ENCODE measurements at regions not wholly inside any gene's neighbourhood (a gene's known extent, or its start where the extent isn't known, plus 50 kb on each side); places are given as distances from the start of the nearest gene placed in this dataset.

DNA sequence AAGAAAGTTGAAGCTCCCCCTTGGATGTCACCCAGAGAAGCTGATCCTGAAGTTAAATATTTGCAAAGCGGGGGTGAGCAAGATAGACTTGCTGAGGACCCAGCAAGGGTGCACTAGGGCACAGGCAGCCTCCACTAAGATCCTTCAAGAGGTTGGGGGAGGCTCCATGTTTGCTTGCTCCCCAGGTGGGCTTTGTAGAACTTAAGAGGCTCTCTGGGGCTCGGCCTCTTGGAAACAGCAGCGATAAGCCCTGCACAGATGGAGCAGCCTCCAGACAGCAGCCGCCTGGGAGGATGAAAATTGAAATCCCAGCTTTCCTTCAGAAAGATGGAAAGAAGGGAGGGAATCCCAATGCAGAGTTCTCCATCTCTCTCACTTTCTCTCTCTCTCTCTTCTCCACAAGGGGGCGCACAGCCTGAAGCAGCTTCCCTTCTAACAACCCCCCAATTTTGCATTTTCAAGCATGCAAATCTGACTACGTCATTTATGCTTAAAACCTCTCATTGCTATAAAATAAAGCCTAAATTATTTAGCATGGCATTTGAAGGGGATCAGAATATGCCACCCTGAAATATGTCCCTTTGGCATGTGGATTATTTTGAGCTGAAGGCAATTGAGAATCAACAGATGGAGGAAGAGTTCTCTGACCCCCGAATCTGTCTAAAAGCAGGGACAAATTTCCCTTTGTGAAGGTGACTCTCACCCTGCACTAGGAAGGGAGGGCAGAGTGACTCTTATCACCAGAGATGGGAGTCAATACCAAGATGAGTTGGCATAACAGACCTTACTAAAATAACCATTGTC is 185.7 kb upstream of the KLHL29 start:
- intact Hi-C loops (cut with DNase I): no loop called here
- Histone ChIP-seq H3K27ac (no peak overlapping the region), H3K4me3 (no peak overlapping the region), H3K36me3 (no peaks in the 10 kb centered on the region), H3K9me3 (no peaks in the 10 kb centered on the region), H3K4me1 (replicated peaks) (no peaks in the 10 kb centered on the region), H3K27me3 (replicated peaks; ENCODE audit: insufficient read depth) (no peaks in the 10 kb centered on the region)
- WGBS: 91% methylated on average over 7 of the region's 7 CpGs
- no peak for DNase-seq (ENCODE audit: low spot score)
- TF ChIP-seq, protein P1, sequence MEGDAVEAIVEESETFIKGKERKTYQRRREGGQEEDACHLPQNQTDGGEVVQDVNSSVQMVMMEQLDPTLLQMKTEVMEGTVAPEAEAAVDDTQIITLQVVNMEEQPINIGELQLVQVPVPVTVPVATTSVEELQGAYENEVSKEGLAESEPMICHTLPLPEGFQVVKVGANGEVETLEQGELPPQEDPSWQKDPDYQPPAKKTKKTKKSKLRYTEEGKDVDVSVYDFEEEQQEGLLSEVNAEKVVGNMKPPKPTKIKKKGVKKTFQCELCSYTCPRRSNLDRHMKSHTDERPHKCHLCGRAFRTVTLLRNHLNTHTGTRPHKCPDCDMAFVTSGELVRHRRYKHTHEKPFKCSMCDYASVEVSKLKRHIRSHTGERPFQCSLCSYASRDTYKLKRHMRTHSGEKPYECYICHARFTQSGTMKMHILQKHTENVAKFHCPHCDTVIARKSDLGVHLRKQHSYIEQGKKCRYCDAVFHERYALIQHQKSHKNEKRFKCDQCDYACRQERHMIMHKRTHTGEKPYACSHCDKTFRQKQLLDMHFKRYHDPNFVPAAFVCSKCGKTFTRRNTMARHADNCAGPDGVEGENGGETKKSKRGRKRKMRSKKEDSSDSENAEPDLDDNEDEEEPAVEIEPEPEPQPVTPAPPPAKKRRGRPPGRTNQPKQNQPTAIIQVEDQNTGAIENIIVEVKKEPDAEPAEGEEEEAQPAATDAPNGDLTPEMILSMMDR (IDR thresholded peaks at IDR 0.05): peak in 1 of 4 experiments; percentile 25
- no peak for TF ChIP-seq POLR2AphosphoS5 (IDR thresholded peaks at IDR 0.05)

DNA sequence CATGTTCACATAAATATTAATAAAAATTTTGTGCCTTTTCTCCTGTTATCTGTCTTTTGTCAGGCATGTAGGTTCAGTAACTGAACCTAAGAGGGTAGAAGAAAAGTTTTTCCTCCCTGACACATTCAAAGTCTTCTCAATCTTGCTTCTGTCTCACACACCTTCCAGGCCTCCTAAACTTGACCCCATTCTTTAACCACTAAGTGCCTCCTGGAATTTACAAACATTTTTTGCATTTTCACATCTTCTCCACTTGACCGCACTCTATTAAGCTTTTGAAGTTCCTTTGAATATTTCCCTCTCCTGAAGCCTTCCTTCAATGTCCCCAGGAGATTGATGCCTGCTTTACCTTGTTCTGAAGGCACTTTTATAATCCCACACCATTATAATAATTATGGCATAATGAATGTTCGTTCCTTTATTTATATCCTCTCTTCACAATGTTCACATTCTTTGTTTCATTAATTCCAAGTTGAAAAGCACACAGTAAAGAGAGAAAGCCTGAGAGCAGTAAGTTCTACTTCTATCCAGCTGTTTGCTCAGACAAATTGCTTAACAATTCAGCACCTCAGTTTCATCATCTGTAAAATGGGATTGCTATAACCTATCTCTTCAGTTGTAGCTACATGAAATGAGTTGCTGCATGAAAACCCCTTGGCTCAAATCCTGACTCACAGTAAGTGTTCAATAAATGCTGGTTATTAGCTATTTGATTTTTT is 184.8 kb upstream of the KLHL29 start:
- intact Hi-C loops (cut with DNase I): no loop called here
- TF ChIP-seq, protein P1 (IDR thresholded peaks at IDR 0.05): no peak
- TF ChIP-seq POLR2A (IDR thresholded peaks at IDR 0.05) (no peak), POLR2AphosphoS5 (IDR thresholded peaks at IDR 0.05) (no peak)
- H3K4me1 ChIP-seq (replicated peaks): no peaks in the 10 kb centered on the region

DNA sequence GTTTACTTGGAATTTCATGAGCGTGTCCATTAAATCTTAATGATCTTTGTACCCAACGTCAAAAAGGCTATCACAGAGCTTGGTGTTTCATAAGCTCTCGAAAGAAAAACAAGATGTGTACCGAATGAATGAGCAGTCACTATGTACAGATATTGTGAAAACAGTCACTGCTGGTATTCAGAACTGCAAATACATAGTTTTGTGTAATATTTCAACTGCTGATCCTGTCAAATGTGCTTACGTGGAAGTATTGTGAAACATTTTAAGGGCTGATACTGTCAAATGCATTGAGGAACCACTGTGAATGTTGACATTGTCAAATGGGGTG is 184.2 kb upstream of the KLHL29 start:
- WGBS: 65% methylated on average over 5 of the region's 5 CpGs
- Histone ChIP-seq H3K27me3 (replicated peaks; ENCODE audit: insufficient read depth) (no peaks in the 10 kb centered on the region), H3K9me3 (no peaks in the 10 kb centered on the region), H3K4me3 (no peak overlapping the region), H3K4me1 (replicated peaks) (no peaks in the 10 kb centered on the region), H3K36me3 (no peaks in the 10 kb centered on the region), H3K27ac (no peak overlapping the region)
- intact Hi-C loops (cut with DNase I): no loop called here
- TF ChIP-seq POLR2AphosphoS5 (IDR thresholded peaks at IDR 0.05): no peak
- no peak for DNase-seq (ENCODE audit: low spot score)

More for the DNA sequence above, 184.8 kb upstream of the KLHL29 start:
- WGBS: 97% methylated on average over 2 of the region's 2 CpGs
- H3K27ac ChIP-seq: no peak overlapping the region
- no peak for DNase-seq (ENCODE audit: low spot score)
- H3K27me3 ChIP-seq (replicated peaks; ENCODE audit: insufficient read depth): no peaks in the 10 kb centered on the region
- no peak overlapping the region for H3K4me3 ChIP-seq
- H3K36me3 ChIP-seq: no peaks in the 10 kb centered on the region
- H3K9me3 ChIP-seq: no peaks in the 10 kb centered on the region

DNA sequence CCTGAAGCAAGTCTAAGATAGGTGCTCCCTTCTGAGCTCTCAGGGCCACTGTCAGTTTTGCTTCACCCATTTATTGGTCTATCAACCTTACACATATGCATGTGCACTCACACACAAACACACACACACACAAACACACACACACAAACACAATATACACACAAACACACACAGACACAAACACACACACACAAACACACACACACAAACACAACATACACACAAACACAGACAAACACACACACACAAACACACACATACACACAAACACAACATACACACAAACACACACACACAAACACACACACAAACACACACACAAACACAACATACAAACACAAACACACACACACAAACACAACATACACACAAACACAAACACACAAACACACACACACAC is 181.6 kb upstream of the KLHL29 start:
- H3K9me3 ChIP-seq: no peaks in the 10 kb centered on the region
- no peak overlapping the region for H3K27ac ChIP-seq
- DNase-seq (ENCODE audit: low spot score): no peak
- H3K4me1 ChIP-seq (replicated peaks): no peaks in the 10 kb centered on the region
- no peak overlapping the region for H3K4me3 ChIP-seq
- TF ChIP-seq POLR2AphosphoS5 (IDR thresholded peaks at IDR 0.05) (no peak), POLR2A (IDR thresholded peaks at IDR 0.05) (no peak)
- TF ChIP-seq, protein P1 (IDR thresholded peaks at IDR 0.05): no peak
- intact Hi-C loops (cut with DNase I): no loop called here
- no peaks in the 10 kb centered on the region for H3K27me3 ChIP-seq (replicated peaks; ENCODE audit: insufficient read depth)
- H3K36me3 ChIP-seq: no peaks in the 10 kb centered on the region

DNA sequence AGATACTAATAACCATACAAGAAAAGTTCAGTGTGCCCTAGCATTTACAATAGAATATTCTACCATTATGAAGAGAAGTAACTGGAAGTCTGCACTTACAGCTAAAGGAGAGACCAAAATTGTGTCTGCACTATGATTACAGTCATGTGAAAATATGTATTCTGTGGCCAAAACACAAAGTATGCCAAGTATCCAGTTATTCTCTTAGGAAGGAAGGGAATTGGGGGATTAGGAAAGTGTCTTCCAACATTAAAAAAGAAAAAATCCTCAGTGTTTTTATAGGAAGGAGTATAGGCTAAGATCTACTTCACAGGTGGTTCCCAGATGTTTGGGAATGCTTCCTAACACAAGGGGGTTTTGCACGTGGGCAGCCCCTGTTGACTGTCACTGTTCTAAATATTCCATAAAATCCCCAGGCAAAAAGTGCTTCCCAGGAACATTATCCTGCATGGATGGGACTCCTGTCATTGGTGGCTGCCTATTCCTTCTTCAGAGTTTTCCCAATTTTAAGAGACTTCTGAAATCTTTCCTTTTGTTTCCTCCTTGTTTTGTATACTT is 180.2 kb upstream of the KLHL29 start:
- no peak overlapping the region for H3K4me3 ChIP-seq
- intact Hi-C loops (cut with DNase I): no loop called here
- WGBS: 32% methylated on average over 1 of the region's 1 CpG
- H3K9me3 ChIP-seq: no peaks in the 10 kb centered on the region
- H3K36me3 ChIP-seq: no peaks in the 10 kb centered on the region
- DNase-seq (ENCODE audit: low spot score): no peak
- TF ChIP-seq POLR2AphosphoS5 (IDR thresholded peaks at IDR 0.05): no peak
- TF ChIP-seq, protein P1 (IDR thresholded peaks at IDR 0.05): no peak
- no peak for TF ChIP-seq POLR2A (IDR thresholded peaks at IDR 0.05)
- no peak overlapping the region for H3K27ac ChIP-seq
- H3K27me3 ChIP-seq (replicated peaks; ENCODE audit: insufficient read depth): no peaks in the 10 kb centered on the region
- H3K4me1 ChIP-seq (replicated peaks): no peaks in the 10 kb centered on the region
